Astrocyte of the cerebellum (primary cell): ENCODE measurements at regions not wholly inside any gene's neighbourhood (a gene's known extent, or its start where the extent isn't known, plus 50 kb on each side); places are given as distances from the start of the nearest gene placed in this dataset.

Source experiments
- DNase-seq: peaks from one replicate; pipeline ENCODE4 v3.0.0-alpha.2; 2011; ENCODE audit warnings: low read depth
- H3K4me3 ChIP-seq: 2 replicates; pipeline ENCODE4 v1.5.1; 2011; ENCODE audit warnings: mild to moderate bottlenecking, low read depth, low read length, moderate library complexity
- CTCF ChIP-seq: IDR thresholded peaks from 2 replicates; pipeline ENCODE4 v1.5.1; 2012; ENCODE audit warnings: low read length, low read depth, moderate library complexity, mild to moderate bottlenecking; ENCODE audit errors: missing control alignments
- in situ Hi-C: cut with HindIII; loops from 2 replicates; pipeline ENCODE4 v1.10.0; 2017; ENCODE audit warnings: low sequenced_read_pairs

DNA sequence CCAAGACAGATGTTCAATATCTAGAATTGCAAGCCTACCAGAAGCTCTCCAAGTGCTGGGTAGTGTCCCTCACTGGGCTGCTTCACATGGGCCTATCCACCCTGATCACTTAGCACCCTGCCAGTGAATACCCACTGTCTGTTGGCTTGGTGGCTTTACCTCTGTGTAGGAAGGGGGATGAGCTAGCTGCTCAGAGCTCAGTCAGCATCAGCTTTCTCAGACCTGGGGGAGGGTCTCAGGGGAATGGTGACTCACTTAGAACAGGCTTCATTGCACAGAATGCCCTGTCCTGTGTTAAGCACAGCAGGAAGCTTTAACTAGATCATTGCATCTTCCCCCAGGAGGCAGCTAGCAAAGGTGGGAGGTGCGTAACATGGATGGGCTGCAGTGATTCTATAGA is 209.8 kb downstream of the PDCD6IP start:
- no peak for DNase-seq
- in situ Hi-C loops = no loop called here
- H3K4me3 ChIP-seq = no peak overlapping the region
- TF ChIP-seq CTCF = no peak

- H3K4me3 ChIP-seq = no peak overlapping the region
- DNase-seq = no peak
- in situ Hi-C loops = no loop called here
- TF ChIP-seq CTCF = no peak
Measured at GRCh38 chr3:34008836-34009809, 210.7 kb downstream of the PDCD6IP start.

DNA sequence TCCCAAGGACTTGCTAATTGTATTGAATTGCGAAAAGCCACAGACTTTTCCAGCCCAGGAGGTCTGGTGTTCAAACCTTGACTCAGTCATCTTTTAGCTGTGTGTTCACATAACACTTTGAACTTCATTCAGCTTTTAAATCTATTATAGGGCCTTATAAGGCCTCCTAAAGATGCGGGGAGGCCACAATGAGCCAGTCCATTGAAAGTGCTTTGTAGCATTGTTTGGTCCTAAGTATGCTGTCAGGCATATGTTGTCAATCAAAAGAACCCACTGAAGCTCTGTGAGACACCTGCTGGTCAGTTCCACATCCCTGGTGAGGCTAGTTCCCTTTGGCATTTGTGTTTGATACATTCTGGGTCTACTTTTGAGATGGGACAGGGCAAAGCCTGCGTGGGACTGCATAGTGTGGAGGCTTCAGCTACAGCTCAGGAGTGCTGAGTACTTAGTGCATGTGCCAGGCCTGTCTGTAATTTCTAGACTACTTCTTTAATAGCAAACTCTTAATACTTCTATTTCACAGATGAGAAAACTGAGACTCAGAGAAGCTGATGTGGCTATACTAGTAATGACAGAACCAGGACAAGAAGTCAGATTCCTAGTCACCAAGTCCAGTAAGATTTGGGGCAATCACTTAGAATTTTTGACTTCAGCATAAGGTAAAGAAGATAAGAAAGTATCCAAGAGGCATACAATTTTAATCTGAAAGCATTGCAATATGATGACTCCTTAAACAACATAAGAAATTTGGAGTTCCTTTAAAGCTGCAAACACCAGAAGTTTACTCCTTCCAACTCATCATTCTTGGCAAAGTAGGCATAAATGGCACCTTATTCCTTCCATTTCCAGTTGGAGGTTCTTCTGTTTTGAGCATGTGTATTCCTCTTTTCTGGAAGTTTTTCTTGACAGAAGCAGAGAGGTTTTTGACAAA is 213.0 kb downstream of the PDCD6IP start:
- no peak for TF ChIP-seq CTCF
- in situ Hi-C loops = no loop called here
- no peak for DNase-seq
- H3K4me3 ChIP-seq = no peak overlapping the region

GRCh38 chr3:34012102-34012461 is 213.7 kb downstream of the PDCD6IP start:
- no peak overlapping the region for H3K4me3 ChIP-seq
- in situ Hi-C loops = no loop called here
- TF ChIP-seq CTCF = no peak
- DNase-seq = peak; percentile 87

GRCh38 chr3:34013818-34014570 is 215.6 kb downstream of the PDCD6IP start:
- no peak overlapping the region for H3K4me3 ChIP-seq
- TF ChIP-seq CTCF = no peak
- DNase-seq = no peak
- in situ Hi-C loops = no loop called here
